Kasumi-1 (cell line): ENCODE measurements at regions not wholly inside any gene's neighbourhood (a gene's known extent, or its start where the extent isn't known, plus 50 kb on each side); places are given as distances from the start of the nearest gene placed in this dataset.

Experiments used
- DNase-seq, 2 experiments: peaks; one replicate each; lab custom pipeline; 2025; lab: John Stamatoyannopoulos, UW

GRCh38 chr5:116389601-116390000 lies 185.0 kb downstream of the SEMA6A start:
- DNase-seq, result no peak

GRCh38 chr5:116388564-116389258 lies 185.9 kb downstream of the SEMA6A start:
- DNase-seq, result no peak

- DNase-seq, result no peak
These were observed 186.9 kb downstream of the SEMA6A start for GRCh38 chr5:116387738-116388137.

DNA sequence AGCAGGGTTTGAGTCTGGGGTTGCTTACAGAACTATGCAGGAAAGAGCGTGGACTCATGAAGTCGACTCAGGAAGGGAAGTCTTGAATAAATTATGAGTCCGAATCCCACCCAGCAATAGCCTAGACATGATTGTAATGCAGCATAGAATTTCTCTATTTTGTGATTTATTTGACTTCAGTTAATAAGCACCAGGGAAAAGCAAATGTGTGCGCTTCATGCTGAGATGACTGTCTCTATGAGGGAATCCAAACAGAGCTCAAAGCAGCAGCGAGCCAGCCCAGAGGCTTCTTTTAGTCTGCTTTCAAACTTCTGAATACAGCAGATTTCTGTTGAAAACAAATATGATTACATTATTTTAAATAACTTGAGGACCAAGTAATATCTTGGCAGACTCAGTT lies 188.0 kb downstream of the SEMA6A start:
- no peak for DNase-seq

GRCh38 chr5:116382874-116383266 lies 191.8 kb downstream of the SEMA6A start:
- DNase-seq, result no peak

- no peak for DNase-seq
These were observed 192.4 kb downstream of the SEMA6A start for GRCh38 chr5:116382032-116382873.

GRCh38 chr5:116381201-116381600 lies 193.4 kb downstream of the SEMA6A start:
- no peak for DNase-seq

DNA sequence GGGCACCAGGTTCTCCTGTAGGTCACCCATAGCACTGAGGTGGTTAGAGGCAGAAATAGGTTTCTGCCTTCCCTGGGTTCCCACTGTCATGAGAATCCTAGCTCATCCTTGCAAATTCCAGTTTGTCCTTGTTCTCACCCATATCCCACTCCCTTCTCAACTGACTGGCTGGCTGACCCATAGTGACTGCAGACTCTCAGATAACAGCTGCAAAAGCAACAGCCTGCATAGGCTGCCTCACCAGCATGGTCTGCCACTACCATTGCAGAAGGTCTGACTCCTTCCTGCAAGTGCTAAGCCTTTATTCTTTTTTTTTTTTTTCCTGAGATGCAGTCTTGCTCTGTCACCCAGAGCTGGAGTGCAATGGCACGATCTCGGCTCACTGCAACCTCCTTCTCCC lies 194.0 kb downstream of the SEMA6A start:
- no peak for DNase-seq

DNA sequence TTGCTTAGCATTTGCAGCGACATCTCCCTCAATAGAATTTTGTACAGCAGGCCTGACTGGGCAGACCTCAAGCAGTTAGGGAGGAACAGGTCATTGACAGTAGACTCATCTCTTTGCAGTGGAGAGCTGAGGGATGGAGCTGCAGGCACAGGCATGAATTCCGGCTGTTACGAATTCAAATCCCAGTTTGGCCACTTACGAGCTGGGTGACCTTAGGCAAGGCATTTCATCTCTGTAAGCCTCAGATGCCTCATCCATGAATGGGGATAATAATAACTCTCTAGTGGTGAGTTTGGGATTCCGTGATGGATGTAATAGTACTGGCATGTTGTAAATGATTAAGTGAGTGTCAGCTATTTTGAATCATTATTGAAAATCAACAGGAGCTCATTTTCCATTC lies 195.3 kb downstream of the SEMA6A start:
- no peak for DNase-seq

- DNase-seq, result no peak
These were observed 195.9 kb downstream of the SEMA6A start for GRCh38 chr5:116378777-116379121.

GRCh38 chr5:116378007-116378776 lies 196.4 kb downstream of the SEMA6A start:
- DNase-seq, result no peak

DNA sequence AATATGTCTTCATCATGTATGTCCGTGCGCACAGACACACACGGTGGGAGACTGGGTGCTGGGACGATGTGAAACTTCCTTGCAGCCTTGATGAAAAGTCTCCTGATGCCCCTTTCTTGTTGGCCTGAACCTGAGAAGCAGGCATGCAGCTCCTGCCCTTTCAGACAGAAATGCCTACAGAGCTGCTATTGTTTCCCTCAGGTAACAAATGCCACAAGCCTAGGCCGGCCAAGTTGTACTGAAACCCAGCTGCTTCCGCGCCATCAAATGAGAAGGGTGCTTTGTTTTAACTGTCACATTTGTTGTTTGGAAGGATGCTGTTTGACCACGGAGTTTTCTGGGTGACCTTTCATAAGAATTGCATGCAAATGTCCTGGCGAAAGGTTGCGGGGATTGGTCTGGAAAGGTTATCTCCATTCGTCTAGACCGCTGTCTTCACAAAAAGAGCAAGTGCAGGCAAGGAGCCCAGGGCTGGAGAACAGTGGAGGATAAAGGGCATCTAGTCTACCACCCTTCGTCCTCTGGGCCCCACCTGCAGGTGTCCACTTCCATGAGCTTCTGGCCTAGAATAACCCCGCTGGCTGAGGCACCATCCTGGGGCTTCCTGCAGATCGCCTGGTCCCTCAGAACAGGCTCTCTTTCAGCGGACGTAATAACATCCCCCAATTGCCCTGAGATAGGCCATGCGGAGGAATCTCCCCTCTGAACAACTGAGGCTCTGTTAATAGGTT lies 197.2 kb downstream of the SEMA6A start:
- DNase-seq, result no peak

DNA sequence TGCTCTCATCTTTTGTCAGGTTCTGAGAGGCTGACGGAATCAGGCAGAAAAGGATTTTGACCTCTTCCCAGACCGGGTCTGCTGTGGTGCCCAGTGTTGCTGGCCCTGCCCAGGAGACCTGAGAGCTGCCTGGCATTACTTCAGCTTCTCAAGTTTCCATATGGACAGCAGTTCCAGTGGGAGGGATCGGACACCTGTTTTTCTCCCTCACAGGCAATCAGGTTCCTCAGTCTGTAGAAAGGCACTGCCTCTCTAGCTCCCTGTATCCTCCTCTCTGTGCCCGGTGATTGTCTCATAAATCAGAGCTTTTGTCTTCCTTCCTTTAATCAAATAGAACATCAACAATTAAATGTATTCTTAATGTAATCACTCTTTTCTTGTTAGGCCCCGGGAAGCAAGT lies 198.7 kb downstream of the SEMA6A start:
- no peak for DNase-seq

DNA sequence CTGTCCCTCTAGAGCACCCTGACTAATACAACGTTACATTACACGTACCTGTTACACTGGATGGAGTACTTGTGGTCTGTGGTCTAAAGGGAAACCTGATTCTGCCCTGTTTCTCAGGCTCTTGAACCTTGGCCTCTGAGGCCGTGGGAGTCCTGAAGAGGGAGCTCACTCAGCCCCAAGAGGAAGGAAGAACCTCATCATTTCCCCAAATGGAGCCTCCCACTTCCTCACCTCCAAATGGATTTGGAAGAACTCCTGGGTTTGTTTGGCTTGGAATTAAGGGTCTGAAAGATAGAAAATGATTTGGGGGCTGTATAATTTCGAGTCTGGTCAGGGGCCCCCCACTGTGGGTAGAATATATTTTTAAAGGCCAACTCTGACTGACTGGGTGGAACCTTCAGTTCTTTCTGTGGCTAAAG lies 200.2 kb downstream of the SEMA6A start:
- DNase-seq, result peak in 1 of 2 experiments; percentile 8

DNA sequence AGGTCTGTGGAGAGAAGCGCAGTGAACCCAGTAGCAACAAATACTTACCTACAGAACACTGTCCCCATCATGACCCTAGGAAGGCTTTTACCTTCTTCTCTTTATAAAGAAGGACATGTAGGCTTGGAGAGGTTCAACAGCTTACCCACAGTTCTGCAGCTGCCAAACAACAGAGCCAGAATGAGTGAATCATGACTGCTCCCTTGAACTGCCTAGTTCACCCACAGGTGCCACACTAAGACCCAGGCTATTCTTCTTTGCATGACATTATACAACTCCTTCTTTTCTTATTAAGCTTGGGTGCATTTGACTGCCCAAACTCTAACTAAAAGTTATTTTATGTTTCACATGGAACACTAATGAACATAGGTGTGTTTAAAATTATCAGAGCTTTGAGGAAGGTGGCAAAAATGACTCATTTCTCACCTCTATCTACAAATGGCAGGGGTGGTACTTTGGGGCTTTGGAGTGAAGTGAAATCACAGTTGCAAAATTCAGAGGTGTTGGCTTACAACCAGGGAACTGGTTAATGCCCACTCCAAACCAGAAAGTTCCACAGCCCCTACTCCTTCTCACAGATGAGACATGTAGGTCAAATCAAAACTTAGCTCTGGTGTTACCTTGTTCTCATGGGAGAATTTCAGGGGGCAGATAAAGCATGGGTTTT lies 201.6 kb downstream of the SEMA6A start:
- DNase-seq, result no peak

DNA sequence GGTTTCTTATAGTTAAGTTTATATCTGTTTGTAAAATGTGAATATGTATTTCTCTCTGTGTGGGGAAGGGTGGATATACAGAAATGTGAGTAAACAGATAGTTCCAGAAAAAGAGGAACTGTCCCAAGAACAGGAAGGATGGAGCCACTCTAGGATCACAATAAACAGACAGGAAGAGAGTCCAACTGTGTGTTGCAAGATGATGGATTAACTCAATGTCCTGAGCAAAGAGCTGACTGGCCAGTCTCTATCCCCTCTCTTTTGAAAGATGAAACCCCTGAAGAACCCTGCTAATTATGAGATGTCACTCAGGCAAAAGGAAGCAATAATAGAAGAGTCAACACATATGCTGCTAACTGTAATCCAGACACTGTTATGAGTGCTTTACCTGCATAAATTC lies 202.7 kb downstream of the SEMA6A start:
- DNase-seq, result peak; percentile 55 to 69

GRCh38 chr5:116371431-116371830 lies 203.2 kb downstream of the SEMA6A start:
- no peak for DNase-seq

DNA sequence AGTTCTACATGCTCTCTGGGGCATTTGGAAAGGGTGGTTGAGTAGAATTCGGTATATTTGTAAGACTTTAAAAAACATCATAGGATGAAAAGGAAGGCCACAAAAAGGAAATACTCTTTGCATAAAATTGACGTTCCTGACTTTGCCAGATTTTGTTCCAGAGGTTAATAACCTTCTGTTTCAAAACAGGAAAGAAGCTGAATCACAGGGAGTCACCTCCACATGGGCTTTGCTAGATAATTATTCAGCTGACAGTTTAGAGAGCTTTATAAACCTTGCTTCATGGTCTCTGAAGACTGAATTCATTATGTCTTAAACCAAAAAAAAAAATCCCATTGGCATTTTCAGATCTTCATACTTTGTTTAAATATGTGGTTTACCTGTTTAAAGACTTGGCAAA lies 203.7 kb downstream of the SEMA6A start:
- DNase-seq, result peak in 1 of 2 experiments; percentile 13

- no peak for DNase-seq
These were observed 204.5 kb downstream of the SEMA6A start for GRCh38 chr5:116370149-116370548.

- no peak for DNase-seq
These were observed 209.6 kb downstream of the SEMA6A start for GRCh38 chr5:116365006-116365496.

DNA sequence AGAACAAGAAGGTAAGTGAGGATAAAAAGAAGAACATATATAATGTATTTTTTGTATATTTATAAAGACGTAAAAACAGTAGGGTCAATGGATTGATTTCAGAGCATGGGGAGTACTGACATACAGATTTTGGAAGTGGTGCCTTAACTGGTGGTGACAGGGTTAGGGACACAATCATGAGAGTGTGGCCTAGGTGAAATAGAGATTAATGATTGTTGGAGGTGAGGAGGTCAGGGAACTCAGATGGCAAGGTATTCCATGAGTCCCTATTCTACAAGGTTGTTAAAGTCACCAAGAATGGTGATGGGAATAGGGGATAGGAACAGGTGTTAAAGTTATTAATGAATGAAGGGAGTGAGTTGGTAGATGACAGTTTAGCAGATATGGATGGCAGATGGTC lies 210.8 kb downstream of the SEMA6A start:
- no peak for DNase-seq
